Activated CD4-positive, CD25-positive, alpha-beta regulatory T cell (primary cell): ENCODE measurements at regions not wholly inside any gene's neighbourhood (a gene's known extent, or its start where the extent isn't known, plus 50 kb on each side); places are given as distances from the start of the nearest gene placed in this dataset.

Source experiments
- DNase-seq, 4 experiments: peaks; one replicate each; lab custom pipeline; 2025; lab: John Stamatoyannopoulos, UW

- no peak for DNase-seq
These were observed 590.8 kb downstream of the SPRY1 start for GRCh38 chr4:123987408-123987807.

DNA sequence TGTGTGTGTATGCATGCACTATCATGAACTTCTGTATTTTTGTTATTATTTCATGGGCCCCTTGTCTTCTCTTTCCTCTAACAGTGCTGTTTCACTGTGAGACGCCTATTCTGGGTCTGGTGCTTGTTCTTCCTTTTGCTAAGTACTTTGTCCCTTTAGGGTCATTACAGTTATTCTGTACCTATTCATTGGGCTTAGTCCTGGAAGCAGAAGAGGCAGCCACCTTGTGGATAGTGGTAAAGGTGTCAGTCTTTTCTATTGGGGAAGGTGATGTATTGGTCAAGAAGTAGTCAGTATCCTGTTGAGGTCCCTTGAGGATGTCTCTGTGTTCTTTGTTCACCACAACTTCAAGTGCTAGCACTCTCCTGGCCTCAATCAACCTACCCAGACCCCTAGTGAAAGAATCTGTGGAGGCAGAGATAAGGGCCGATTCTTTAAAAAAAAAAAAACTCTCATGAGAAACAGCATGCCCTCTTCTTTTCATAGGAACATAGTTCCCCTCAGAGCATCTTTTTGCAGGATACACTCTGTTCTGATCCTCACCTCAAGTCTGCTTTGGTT is 593.8 kb downstream of the SPRY1 start:
- DNase-seq: no peak

DNA sequence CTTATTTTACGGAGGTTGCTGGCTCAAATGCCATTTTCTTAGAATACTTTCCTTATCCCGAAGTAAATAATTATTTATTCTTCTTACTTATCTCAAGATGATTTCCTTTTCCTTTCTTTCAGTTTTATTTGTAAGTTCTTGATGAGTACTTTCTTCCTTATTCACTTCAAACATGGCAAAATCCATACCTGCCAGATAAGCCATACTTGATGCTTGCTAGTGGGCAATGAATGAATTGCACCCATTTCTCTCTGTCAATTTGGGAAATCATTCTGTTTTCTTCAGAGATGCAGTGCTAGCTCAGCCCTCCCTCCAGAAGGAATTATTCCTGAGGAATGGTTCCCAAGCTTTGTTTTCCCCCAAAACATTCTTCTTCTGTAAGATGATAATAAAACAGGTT is 598.3 kb downstream of the SPRY1 start:
- DNase-seq: no peak

DNA sequence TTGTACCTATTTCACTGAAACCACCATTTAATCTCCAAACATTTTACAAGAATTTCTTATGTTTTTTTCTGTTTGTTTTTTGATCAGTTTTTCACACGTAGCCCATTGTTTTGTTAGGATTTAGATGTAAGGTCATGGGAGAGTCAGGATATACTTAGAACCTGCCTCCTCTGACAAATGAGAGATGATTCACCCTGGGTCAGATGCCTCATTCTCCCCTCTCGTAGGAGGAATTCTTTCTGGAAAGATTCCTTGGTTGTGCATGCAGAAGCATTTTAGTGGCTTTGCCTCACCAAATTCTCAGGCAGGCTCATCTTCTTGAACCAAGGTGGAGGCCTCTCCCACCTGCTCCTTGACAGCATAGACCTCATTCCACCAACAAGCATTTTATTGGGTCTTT is 599.3 kb downstream of the SPRY1 start:
- no peak for DNase-seq

GRCh38 chr4:123996718-123997510 is 600.3 kb downstream of the SPRY1 start:
- DNase-seq: no peak

- DNase-seq: no peak
These were observed 601.3 kb downstream of the SPRY1 start for GRCh38 chr4:123997776-123998449.

DNA sequence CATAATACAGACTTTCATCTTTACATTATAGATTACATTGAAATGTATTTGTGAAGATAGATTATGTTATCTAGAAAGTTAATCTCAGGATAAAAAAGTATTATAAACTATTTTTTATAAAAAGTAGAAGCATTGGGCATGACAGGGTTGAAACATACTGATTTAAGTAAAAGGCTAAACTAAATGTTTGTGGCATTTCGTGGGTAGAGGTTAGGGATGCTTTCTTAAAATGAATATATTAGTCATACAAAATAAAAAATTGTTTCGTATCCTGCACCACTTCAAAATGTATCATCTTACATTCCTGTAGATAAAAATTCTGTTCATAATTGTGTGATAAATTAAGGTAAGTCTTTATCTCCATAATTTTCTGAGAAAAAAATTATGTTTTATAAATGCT is 603.6 kb downstream of the SPRY1 start:
- DNase-seq: no peak

- DNase-seq: no peak
These were observed 619.2 kb downstream of the SPRY1 start for GRCh38 chr4:124015766-124016165.

GRCh38 chr4:124017185-124017785 is 620.7 kb downstream of the SPRY1 start:
- no peak for DNase-seq

- no peak for DNase-seq
These were observed 622.1 kb downstream of the SPRY1 start for GRCh38 chr4:124018383-124019317.

GRCh38 chr4:124019749-124020549 is 623.4 kb downstream of the SPRY1 start:
- no peak for DNase-seq

DNA sequence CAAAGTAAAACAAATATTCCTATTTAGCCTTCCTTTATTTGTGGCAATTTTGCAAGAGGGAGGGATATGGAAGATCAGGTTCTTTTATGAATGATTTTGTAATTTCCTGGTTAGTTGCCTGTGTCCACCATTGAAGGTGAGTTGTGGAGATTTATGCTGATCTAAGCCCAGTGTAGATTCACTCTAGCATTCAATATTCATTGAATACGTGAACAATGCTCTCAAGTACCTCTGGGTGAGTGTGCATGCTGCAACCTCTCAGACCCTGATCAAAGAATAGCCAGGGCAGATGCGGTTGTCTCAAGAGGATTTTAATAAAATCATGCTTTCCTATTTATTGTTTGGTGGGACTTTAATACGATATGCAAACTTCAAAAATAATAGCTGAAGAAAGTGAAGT is 628.4 kb downstream of the SPRY1 start:
- DNase-seq: no peak

- no peak for DNase-seq
These were observed 628.8 kb downstream of the SPRY1 start for GRCh38 chr4:124025428-124025827.

GRCh38 chr4:124028182-124028581 is 631.6 kb downstream of the SPRY1 start:
- no peak for DNase-seq

- no peak for DNase-seq
These were observed 633.6 kb downstream of the SPRY1 start for GRCh38 chr4:124030147-124030546.

- no peak for DNase-seq
These were observed 635.4 kb downstream of the SPRY1 start for GRCh38 chr4:124032035-124032434.

DNA sequence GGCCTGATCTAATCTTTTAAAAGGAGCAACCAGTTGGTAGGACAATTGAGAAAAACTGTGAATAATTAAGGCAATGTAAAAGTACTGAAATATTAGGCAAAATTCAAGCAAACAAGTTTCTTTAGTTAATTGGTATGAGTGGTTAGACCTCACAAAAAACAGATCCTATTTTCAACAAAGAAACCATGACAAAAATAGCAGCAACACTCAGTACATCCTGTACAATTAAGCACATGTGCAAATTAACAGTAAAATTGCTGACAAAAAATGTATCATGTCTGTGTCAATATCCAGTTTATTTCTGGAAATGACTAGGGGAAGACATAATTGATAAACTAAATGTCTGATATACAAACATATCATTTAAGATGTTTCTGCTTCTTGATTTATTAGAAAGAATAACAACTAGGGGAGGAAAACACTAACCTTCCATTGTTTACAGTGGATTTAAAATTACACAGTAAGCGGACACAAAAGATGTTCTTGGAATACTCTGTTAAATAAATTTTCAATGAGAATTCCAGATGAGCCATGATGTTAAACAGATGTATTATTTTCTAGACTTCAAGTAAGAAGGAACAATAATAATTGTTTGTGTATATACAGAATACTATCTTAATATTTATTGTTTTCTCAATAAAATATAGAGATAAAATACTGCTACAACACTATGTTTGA is 638.9 kb downstream of the SPRY1 start:
- DNase-seq: no peak

GRCh38 chr4:124037236-124037635 is 640.6 kb downstream of the SPRY1 start:
- DNase-seq: no peak

- no peak for DNase-seq
These were observed 647.7 kb downstream of the SPRY1 start for GRCh38 chr4:124044330-124044729.

DNA sequence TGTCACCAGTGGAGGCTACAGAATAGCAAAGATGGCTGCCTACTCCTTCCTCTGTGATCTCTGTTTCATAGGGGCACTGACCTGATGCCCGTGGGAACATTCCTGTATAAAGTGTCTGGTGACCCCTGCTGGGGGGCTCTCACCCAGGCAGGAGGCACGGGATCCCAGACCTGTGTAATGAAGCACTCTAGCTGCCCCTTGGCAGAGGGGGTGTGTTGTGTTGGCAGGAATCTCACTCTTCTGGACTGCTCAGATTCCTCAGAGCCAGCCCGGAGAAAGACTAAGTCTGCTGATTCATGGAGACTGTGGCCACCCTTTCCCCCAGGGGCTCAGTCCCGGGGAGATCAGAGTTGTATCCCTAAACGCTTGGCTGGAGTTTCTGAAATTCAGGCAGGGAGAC is 648.3 kb downstream of the SPRY1 start:
- DNase-seq: no peak
